Panc1 (cell line): ENCODE measurements at regions not wholly inside any gene's neighbourhood (a gene's known extent, or its start where the extent isn't known, plus 50 kb on each side); places are given as distances from the start of the nearest gene placed in this dataset.
"Not testable (repeated sequence)": the region's sequence is repeated elsewhere in the genome, so short reads cannot be mapped to it uniquely, and the experiment has no call there.

Experiments used
- ATAC-seq: fragments of 200-7000 bp; cut with Tn5 transposase; 2 replicates; pipeline ENCODE4 v1.9.1; 2020; ENCODE audit warnings: mild to moderate bottlenecking, moderate library complexity
- BruUV-seq: library from RNA; stranded (reverse); fragments of 400-500 nt; replicated peaks from 2 replicates; lab custom pipeline; 2021; lab: Mats Ljungman, UMichigan
- CTCF ChIA-PET: fragments of 300-600 bp; sonication (Branson Sonifier 250); formaldehyde crosslinking; loops from one replicate; lab custom pipeline; 2022; ENCODE audit warnings: antibody characterized with exemption; lab: Charles Lee
- POLR2A ChIA-PET: fragments of 300-600 bp; sonication (Branson Sonifier 250); formaldehyde crosslinking; loops from one replicate; lab custom pipeline; 2022; ENCODE audit warnings: antibody characterized with exemption; lab: Charles Lee
- DNase-seq: peaks from one replicate; pipeline ENCODE4 v3.0.0-alpha.2; 2010; ENCODE audit warnings: low read depth, low spot score
- H3K27ac ChIP-seq: 2 replicates; pipeline ENCODE4 v1.5.1; 2011; ENCODE audit warnings: mild to moderate bottlenecking, low read length, inconsistent platforms
- H3K27me3 ChIP-seq: fragments of 200-500 bp; sonication (Bioruptor generic); 2 replicates; pipeline ENCODE4 v1.6.0; 2014; ENCODE audit warnings: low read length, inconsistent platforms; ENCODE audit not compliant: control insufficient read depth, insufficient read depth
- H3K36me3 ChIP-seq: fragments of 200-500 bp; sonication (Bioruptor generic); 2 replicates; pipeline ENCODE4 v1.5.1; 2014; ENCODE audit warnings: inconsistent platforms, mild to moderate bottlenecking, low read length, moderate library complexity; ENCODE audit not compliant: control insufficient read depth, insufficient read depth
- H3K4me1 ChIP-seq: 2 replicates; pipeline ENCODE4 v1.5.1; 2011; ENCODE audit warnings: inconsistent platforms, mild to moderate bottlenecking, low read length, moderate library complexity; ENCODE audit not compliant: control insufficient read depth, insufficient read depth
- H3K4me3 ChIP-seq, 2 experiments: 2 replicates each; pipeline ENCODE4 v1.5.1; 2011 to 2012; ENCODE audit warnings: low read depth in 2 of 2, low read length in 2 of 2, mild to moderate bottlenecking in 2 of 2, inconsistent platforms in 1 of 2, moderate library complexity in 1 of 2
- H3K9me3 ChIP-seq: fragments of 200-500 bp; sonication (Bioruptor generic); 2 replicates; pipeline ENCODE4 v1.5.1; 2014; ENCODE audit warnings: low read depth, mild to moderate bottlenecking, inconsistent platforms, low read length, moderate library complexity; ENCODE audit not compliant: control insufficient read depth, insufficient read depth
- CTCF ChIP-seq: fragments of 450-650 bp; IDR thresholded peaks from 2 replicates; pipeline ENCODE4 v1.5.1; 2017; ENCODE audit warnings: mild to moderate bottlenecking
- POLR2AphosphoS5 ChIP-seq: IDR thresholded peaks from 2 replicates; pipeline ENCODE4 v1.6.1; 2012; ENCODE audit warnings: mild to moderate bottlenecking, low read depth, low read length, moderate library complexity
- REST ChIP-seq, 2 experiments: IDR thresholded peaks; 2 replicates each; pipeline ENCODE4 v1.6.1; 2011 to 2012; ENCODE audit warnings: low read depth in 2 of 2, control low read depth in 1 of 2, low read length in 1 of 2, mild to moderate bottlenecking in 1 of 2, moderate library complexity in 1 of 2; ENCODE audit not compliant: insufficient read depth in 1 of 2
- SIN3A ChIP-seq: IDR thresholded peaks from 2 replicates; pipeline ENCODE4 v1.6.1; 2012; ENCODE audit warnings: low read depth, mild to moderate bottlenecking, low read length, moderate library complexity, borderline replicate concordance; ENCODE audit not compliant: insufficient read depth
- TCF7L2 ChIP-seq: IDR thresholded peaks from 2 replicates; pipeline ENCODE4 v1.6.1; 2011; ENCODE audit warnings: mild to moderate bottlenecking, low read depth, low read length, inconsistent platforms
- in situ Hi-C: cut with HindIII; loops from 2 replicates; pipeline ENCODE4 v1.10.0; 2016; ENCODE audit warnings: low sequenced_read_pairs, low pct_unique_long_range_greater_than_20kb
- intact Hi-C: fragments of 100-400 bp; cut with micrococcal nuclease; formaldehyde crosslinking; loops from one replicate; pipeline ENCODE4 v1.10.0; 2022; ENCODE audit not compliant: unreplicated experiment

GRCh38 chr16:21487956-21488355 lies 111.4 kb upstream of the METTL9 start:
- H3K4me3 ChIP-seq, DNase-seq, in situ Hi-C loops, POLR2A ChIA-PET, H3K9me3 ChIP-seq, CTCF ChIA-PET, intact Hi-C loops, H3K27ac ChIP-seq, H3K4me1 ChIP-seq, H3K36me3 ChIP-seq, ATAC-seq, H3K27me3 ChIP-seq, BruUV-seq: not testable (repeated sequence)
- TF ChIP-seq CTCF, result peak; percentile 17; the same call in 1 of the 2 replicates

- H3K27me3 ChIP-seq, BruUV-seq, H3K27ac ChIP-seq, CTCF ChIA-PET, POLR2A ChIA-PET, intact Hi-C loops, ATAC-seq, H3K4me1 ChIP-seq, H3K36me3 ChIP-seq, in situ Hi-C loops, H3K9me3 ChIP-seq, DNase-seq, H3K4me3 ChIP-seq: not testable (repeated sequence)
These were observed 100.3 kb upstream of the METTL9 start for GRCh38 chr16:21499046-21499445.

- DNase-seq, BruUV-seq, intact Hi-C loops, H3K9me3 ChIP-seq, in situ Hi-C loops, CTCF ChIA-PET, H3K36me3 ChIP-seq, H3K27me3 ChIP-seq, H3K4me1 ChIP-seq: not testable (repeated sequence)
- POLR2A ChIA-PET, result interaction anchor here (0.6 kb wide), 1 partner anchor 1565 kb away, joined by 3 read pairs; no protein-coding TSS in a partner anchor
- H3K27ac ChIP-seq, result peak overlapping the region; percentile 84
- ATAC-seq, result peak; percentile 84
- H3K4me3 ChIP-seq, result peak overlapping the region; percentile 69 to 70
These were observed 98.0 kb upstream of the METTL9 start for GRCh38 chr16:21501223-21501868.

- ChIA-PET POLR2A (interaction anchor here (0.6 kb wide), 1 partner anchor 1565 kb away, joined by 3 read pairs; no protein-coding TSS in a partner anchor), CTCF (no interaction called here)
- H3K9me3 ChIP-seq, result no peaks in the 10 kb centered on the region
- intact Hi-C loops, result no loop called here
- in situ Hi-C loops, result no loop called here
- peak overlapping the region; percentile 84 for H3K27ac ChIP-seq
- H3K27me3 ChIP-seq, result no peaks in the 10 kb centered on the region
- DNase-seq, result peak; percentile 86
- peak overlapping the region; percentile 69 to 70 for H3K4me3 ChIP-seq
- no peak for TF ChIP-seq REST (IDR thresholded peaks at IDR 0.05; ENCODE audit: insufficient read depth in 1 of 2, low read depth in 2 of 2, low read length in 1 of 2)
- TF ChIP-seq POLR2AphosphoS5, result peak; percentile 84
- TF ChIP-seq CTCF, result no peak
- no peak for TF ChIP-seq TCF7L2
- peak; percentile 79; the same call in 1 of the 2 replicates for TF ChIP-seq SIN3A
- no TSS peak for BruUV-seq
- ATAC-seq, result peak; percentile 90
- no peaks in the 10 kb centered on the region for H3K36me3 ChIP-seq
- peaks cover 13% of the 10 kb centered on the region for H3K4me1 ChIP-seq
These were observed 97.3 kb upstream of the METTL9 start for GRCh38 chr16:21501869-21502667.
